Esophagus muscularis mucosa (tissue), 4 donors: ENCODE measurements at regions not wholly inside any gene's neighbourhood (a gene's known extent, or its start where the extent isn't known, plus 50 kb on each side); places are given as distances from the start of the nearest gene placed in this dataset.

ENCODE experiments used
- DNase-seq: peaks from one replicate; pipeline ENCODE4 v3.0.0-alpha.2; 2017; ENCODE audit errors: extremely low spot score
- H3K27ac ChIP-seq, 4 donors: fragments of 200-600 bp; sonication (generic); replicated peaks in 1 of 4; 1 replicate in 3 of 4; 2 replicates in 1 of 4; pipeline ENCODE4 v1.5.1; 2016 to 2019; ENCODE audit warnings: mild to moderate bottlenecking in 1 of 4
- H3K27me3 ChIP-seq, 4 donors: fragments of 200-600 bp; sonication (generic); one replicate each; pipeline versions ENCODE4 v1.5.1 to v1.6.0; 2016 to 2019
- H3K36me3 ChIP-seq, 4 donors: fragments of 200-600 bp; sonication (generic); one replicate each; pipeline ENCODE4 v1.5.1; 2016 to 2019
- H3K4me1 ChIP-seq, 4 donors: fragments of 200-600 bp; sonication (generic); one replicate each; pipeline ENCODE4 v1.5.1; 2016 to 2019
- H3K4me3 ChIP-seq, 4 donors: fragments of 200-600 bp; sonication (generic); 1 replicate in 2 of 4; 2 replicates in 2 of 4; pipeline ENCODE4 v1.5.1; 2016 to 2019; ENCODE audit warnings: mild to moderate bottlenecking in 4 of 4, moderate library complexity in 1 of 4
- H3K9me3 ChIP-seq, 4 donors: fragments of 200-600 bp; sonication (generic); 1 replicate in 3 of 4; 2 replicates in 1 of 4; pipeline ENCODE4 v1.5.1; 2016 to 2019
- CTCF ChIP-seq, 3 experiments: fragments of 200-600 bp in 2 of 3; fragments of 450-650 bp in 1 of 3; sonication (generic) in 2 of 3; IDR thresholded peaks; one replicate each; pipeline ENCODE4 v1.5.1; 2017 to 2019; ENCODE audit warnings: antibody characterized with exemption in 3 of 3, mild to moderate bottlenecking in 2 of 3, moderate library complexity in 1 of 3
- EP300 ChIP-seq: sonication (generic); formaldehyde crosslinking; IDR thresholded peaks from one replicate; pipeline ENCODE4 v1.6.1; 2017; ENCODE audit warnings: antibody characterized with exemption
- POLR2A ChIP-seq: fragments of 450-650 bp; IDR thresholded peaks from one replicate; pipeline ENCODE4 v1.6.1; 2017; ENCODE audit warnings: antibody characterized with exemption, moderate library complexity, mild to moderate bottlenecking, low read depth
- POLR2AphosphoS5 ChIP-seq, 2 donors: sonication (generic); formaldehyde crosslinking; IDR thresholded peaks; one replicate each; pipeline ENCODE4 v1.6.1; 2017; ENCODE audit warnings: antibody characterized with exemption in 2 of 2
- WGBS: methylation state at CpG from one replicate; pipeline ENCODE4 v1.1.5; 2018; 5-methylcytosine and 5-hydroxymethylcytosine counted together
- intact Hi-C: fragments of 100-400 bp; cut with DNase I; formaldehyde crosslinking; loops from one replicate; pipeline ENCODE4 v1.15.1; 2023

DNA sequence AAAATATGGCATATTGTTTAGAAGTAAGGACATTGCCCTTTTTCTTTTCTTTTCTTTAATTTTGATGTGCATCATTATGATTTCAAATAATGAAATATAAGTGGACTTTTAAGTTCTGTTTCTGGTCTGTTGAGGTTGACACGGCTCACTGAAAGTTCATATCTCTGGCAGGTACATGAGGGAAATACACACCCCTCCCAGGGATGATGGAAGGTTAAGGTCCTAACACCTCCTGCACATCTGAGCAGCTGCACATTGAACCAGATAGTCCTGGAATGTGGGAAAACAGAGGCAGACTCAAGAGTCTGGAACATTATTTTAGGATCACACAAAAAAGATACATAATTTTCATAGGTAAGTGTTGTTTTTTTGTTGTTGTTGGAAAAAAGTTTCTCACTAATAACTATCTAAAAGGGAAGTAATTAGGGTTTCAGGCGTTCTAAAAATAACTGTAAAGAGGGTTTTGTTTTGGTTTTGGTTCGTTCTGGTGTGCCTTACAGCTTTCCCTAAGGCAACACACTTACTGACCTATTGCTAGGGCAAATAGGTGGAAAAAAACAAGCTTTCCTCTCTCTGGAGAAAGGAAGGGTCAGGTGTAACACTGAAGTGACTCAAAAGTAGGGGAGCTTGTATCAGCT lies 201.2 kb upstream of the PRKCQ start:
- Histone ChIP-seq H3K27ac (no peak overlapping the region), H3K27me3 (peaks cover 0 to 13% (median 0%) of the 10 kb centered on the region in 4 donors), H3K36me3 (no peaks in the 10 kb centered on the region), H3K4me1 (peaks cover 0 to 6% (median 2%) of the 10 kb centered on the region in 4 donors), H3K9me3 (no peaks in the 10 kb centered on the region), H3K4me3 (no peak overlapping the region)
- DNase-seq, result no peak
- intact Hi-C loops, result no loop called here
- TF ChIP-seq CTCF (IDR thresholded peaks at IDR 0.05) (no peak), EP300 (no peak), POLR2A (no peak), POLR2AphosphoS5 (IDR thresholded peaks at IDR 0.05) (no peak)
- WGBS, result 59% methylated on average over 3 of the region's 3 CpGs

DNA sequence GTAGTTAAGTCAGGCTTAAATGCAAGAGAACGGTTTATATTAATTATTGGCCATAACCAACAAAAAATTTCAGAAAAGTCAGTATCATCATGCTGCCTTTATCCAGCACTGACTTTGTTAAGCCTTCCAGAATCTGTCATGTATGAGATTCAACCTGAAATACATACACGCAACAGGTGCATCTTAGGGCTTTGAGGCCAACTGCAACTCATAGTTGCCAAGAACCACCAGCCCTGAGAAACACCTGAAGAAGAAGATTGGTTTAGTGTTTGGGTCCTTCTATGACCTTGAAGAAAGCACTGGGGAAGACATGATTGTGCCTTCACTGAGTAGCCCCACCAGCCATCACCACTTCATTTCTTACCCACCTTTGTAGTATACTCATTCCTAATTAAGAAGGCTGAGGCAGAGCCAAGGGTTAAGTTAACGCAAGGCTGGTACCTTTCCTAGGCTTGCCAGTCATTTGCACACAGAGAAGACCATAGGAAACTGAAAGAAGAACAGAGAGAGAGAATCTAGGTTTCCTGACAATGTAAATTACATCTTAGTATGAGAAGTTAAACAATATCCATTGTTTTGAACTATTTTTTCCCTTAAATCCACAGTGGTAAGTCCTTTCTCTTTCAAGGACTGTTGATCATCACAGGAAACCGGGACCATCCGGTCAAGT lies 200.1 kb upstream of the PRKCQ start:
- Histone ChIP-seq H3K4me1 (peaks cover 0 to 6% (median 0%) of the 10 kb centered on the region in 4 donors), H3K4me3 (no peak overlapping the region), H3K36me3 (no peaks in the 10 kb centered on the region), H3K9me3 (no peaks in the 10 kb centered on the region), H3K27ac (no peak overlapping the region), H3K27me3 (peaks cover 0 to 16% (median 0%) of the 10 kb centered on the region in 4 donors)
- peak; percentile 78 for DNase-seq
- intact Hi-C loops, result no loop called here
- WGBS, result 91% methylated on average over 5 of the region's 5 CpGs
- TF ChIP-seq POLR2AphosphoS5 (IDR thresholded peaks at IDR 0.05) (no peak), CTCF (IDR thresholded peaks at IDR 0.05) (no peak), EP300 (no peak), POLR2A (no peak)

- peak; percentile 14 to 42 for TF ChIP-seq POLR2AphosphoS5 (IDR thresholded peaks at IDR 0.05)
- TF ChIP-seq POLR2A, result no peak
- no peak for TF ChIP-seq EP300
- no peak for TF ChIP-seq CTCF (IDR thresholded peaks at IDR 0.05)
- no peak overlapping the region for H3K27ac ChIP-seq
- WGBS, result 47% methylated on average over 4 of the region's 4 CpGs
Measured at GRCh38 chr10:6778992-6779701, 199.1 kb upstream of the PRKCQ start.

GRCh38 chr10:6776170-6776569 lies 196.1 kb upstream of the PRKCQ start:
- 84% methylated on average over 5 of the region's 5 CpGs for WGBS
- Histone ChIP-seq H3K27me3 (peaks cover 0 to 16% (median 0%) of the 10 kb centered on the region in 4 donors), H3K36me3 (no peaks in the 10 kb centered on the region), H3K4me3 (no peak overlapping the region), H3K9me3 (no peaks in the 10 kb centered on the region), H3K4me1 (peaks cover 0 to 6% (median 0%) of the 10 kb centered on the region in 4 donors), H3K27ac (no peak overlapping the region)
- intact Hi-C loops, result no loop called here
- TF ChIP-seq POLR2AphosphoS5 (IDR thresholded peaks at IDR 0.05) (no peak), CTCF (IDR thresholded peaks at IDR 0.05) (no peak), EP300 (no peak), POLR2A (no peak)
- DNase-seq, result no peak

More at GRCh38 chr10:6778992-6779701, 199.1 kb upstream of the PRKCQ start:
- Histone ChIP-seq H3K27me3 (peaks cover 0 to 16% (median 0%) of the 10 kb centered on the region in 4 donors), H3K9me3 (no peaks in the 10 kb centered on the region), H3K4me1 (peaks cover 0 to 6% (median 0%) of the 10 kb centered on the region in 4 donors), H3K36me3 (no peaks in the 10 kb centered on the region), H3K4me3 (no peak overlapping the region)
- intact Hi-C loops, result no loop called here
- DNase-seq, result peak; percentile 57
